HL-60 (cell line): ENCODE measurements at regions not wholly inside any gene's neighbourhood (a gene's known extent, or its start where the extent isn't known, plus 50 kb on each side); places are given as distances from the start of the nearest gene placed in this dataset.

ENCODE experiments used
- DNase-seq, 2 experiments: peaks; one replicate each; pipeline ENCODE4 v3.0.0-alpha.2; 2010 to 2020; ENCODE audit warnings: low read depth in 1 of 2, low spot score in 1 of 2
- H3K27ac ChIP-seq: fragments of 250-450 bp; sonication (Bioruptor Pico); replicated peaks from 2 replicates; pipeline ENCODE4 v1.5.1; 2020; ENCODE audit warnings: mild to moderate bottlenecking, moderate library complexity
- H3K27me3 ChIP-seq: fragments of 250-450 bp; sonication (Bioruptor Pico); 2 replicates; pipeline ENCODE4 v1.5.1; 2021; ENCODE audit warnings: mild to moderate bottlenecking, moderate library complexity; ENCODE audit not compliant: insufficient read depth, poor library complexity, severe bottlenecking
- H3K4me3 ChIP-seq: replicated peaks from 2 replicates; pipeline ENCODE4 v1.5.1; 2011; ENCODE audit warnings: mild to moderate bottlenecking, control low read depth, low read length; ENCODE audit not compliant: insufficient read depth
- CTCF ChIP-seq: IDR thresholded peaks from one replicate; pipeline ENCODE4 v1.5.1; 2011; ENCODE audit warnings: low read length, control low read depth, inconsistent platforms; ENCODE audit not compliant: insufficient read depth
- GABPA ChIP-seq: IDR thresholded peaks from 2 replicates; pipeline ENCODE4 v1.6.1; 2012; ENCODE audit warnings: low read depth
- POLR2AphosphoS5 ChIP-seq: IDR thresholded peaks from 2 replicates; pipeline ENCODE4 v1.6.1; 2012; ENCODE audit warnings: low read depth
- SPI1 ChIP-seq: IDR thresholded peaks from 2 replicates; pipeline ENCODE4 v1.6.1; 2012; ENCODE audit warnings: low read depth, mild to moderate bottlenecking, borderline replicate concordance
- TF ChIP-seq, protein P1 (sequence below): IDR thresholded peaks from 2 replicates; pipeline ENCODE4 v1.6.1; 2012; ENCODE audit warnings: low read depth; ENCODE audit not compliant: insufficient replicate concordance

GRCh38 chr13:21782736-21783135, 111.9 kb downstream of the FGF9 start:
- no peak for DNase-seq
- Histone ChIP-seq H3K27ac (no peak overlapping the region), H3K27me3 (no peaks in the 10 kb centered on the region), H3K4me3 (no peak overlapping the region)
- TF ChIP-seq CTCF (no peak), POLR2AphosphoS5 (no peak), GABPA (no peak)
- TF ChIP-seq, protein P1, sequence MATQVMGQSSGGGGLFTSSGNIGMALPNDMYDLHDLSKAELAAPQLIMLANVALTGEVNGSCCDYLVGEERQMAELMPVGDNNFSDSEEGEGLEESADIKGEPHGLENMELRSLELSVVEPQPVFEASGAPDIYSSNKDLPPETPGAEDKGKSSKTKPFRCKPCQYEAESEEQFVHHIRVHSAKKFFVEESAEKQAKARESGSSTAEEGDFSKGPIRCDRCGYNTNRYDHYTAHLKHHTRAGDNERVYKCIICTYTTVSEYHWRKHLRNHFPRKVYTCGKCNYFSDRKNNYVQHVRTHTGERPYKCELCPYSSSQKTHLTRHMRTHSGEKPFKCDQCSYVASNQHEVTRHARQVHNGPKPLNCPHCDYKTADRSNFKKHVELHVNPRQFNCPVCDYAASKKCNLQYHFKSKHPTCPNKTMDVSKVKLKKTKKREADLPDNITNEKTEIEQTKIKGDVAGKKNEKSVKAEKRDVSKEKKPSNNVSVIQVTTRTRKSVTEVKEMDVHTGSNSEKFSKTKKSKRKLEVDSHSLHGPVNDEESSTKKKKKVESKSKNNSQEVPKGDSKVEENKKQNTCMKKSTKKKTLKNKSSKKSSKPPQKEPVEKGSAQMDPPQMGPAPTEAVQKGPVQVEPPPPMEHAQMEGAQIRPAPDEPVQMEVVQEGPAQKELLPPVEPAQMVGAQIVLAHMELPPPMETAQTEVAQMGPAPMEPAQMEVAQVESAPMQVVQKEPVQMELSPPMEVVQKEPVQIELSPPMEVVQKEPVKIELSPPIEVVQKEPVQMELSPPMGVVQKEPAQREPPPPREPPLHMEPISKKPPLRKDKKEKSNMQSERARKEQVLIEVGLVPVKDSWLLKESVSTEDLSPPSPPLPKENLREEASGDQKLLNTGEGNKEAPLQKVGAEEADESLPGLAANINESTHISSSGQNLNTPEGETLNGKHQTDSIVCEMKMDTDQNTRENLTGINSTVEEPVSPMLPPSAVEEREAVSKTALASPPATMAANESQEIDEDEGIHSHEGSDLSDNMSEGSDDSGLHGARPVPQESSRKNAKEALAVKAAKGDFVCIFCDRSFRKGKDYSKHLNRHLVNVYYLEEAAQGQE, result no peak

DNA sequence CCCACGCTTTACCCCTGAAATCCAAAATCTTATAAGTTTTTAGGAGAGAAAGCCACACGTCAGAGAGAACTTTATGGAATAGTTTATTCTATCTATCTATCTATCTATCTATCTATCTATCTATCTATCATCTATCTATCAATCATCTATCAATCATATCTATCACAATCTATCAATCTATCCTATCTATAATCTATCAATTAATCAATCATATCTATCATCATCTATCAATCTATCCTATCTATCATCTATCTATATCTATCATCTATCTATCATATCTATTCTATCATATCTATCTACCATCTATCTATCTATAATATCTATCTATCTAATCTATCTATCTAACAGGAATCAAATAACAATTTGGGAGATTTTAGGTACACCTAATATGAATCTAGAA, 115.1 kb downstream of the FGF9 start:
- no peaks in the 10 kb centered on the region for H3K27me3 ChIP-seq
- H3K4me3 ChIP-seq, result no peak overlapping the region
- H3K27ac ChIP-seq, result no peak overlapping the region
- no peak for DNase-seq
- TF ChIP-seq POLR2AphosphoS5, result no peak
- TF ChIP-seq, protein P1, result no peak

- TF ChIP-seq POLR2AphosphoS5 (no peak), CTCF (no peak), SPI1 (no peak), GABPA (no peak)
- TF ChIP-seq, protein P1, result no peak
- Histone ChIP-seq H3K27me3 (no peaks in the 10 kb centered on the region), H3K27ac (no peak overlapping the region), H3K4me3 (no peak overlapping the region)
- DNase-seq, result no peak
These were observed 125.2 kb downstream of the FGF9 start for GRCh38 chr13:21796066-21796465.
